Stimulated activated naive B cell treated with anti-CD40 and anti-IgM and Interleukin-4, amounts not matched to agents 10 μg/mL and 1 μg/mL and 100 μg/mL, for 72 hours (primary cell): ENCODE measurements at regions not wholly inside any gene's neighbourhood (a gene's known extent, or its start where the extent isn't known, plus 50 kb on each side); places are given as distances from the start of the nearest gene placed in this dataset.
"Not testable (repeated sequence)": the region's sequence is repeated elsewhere in the genome, so short reads cannot be mapped to it uniquely, and the experiment has no call there.

Experiments
- ATAC-seq, 2 donors: fragments of 150-1000 bp; cut with Tn5 transposase; replicated peaks; 2 replicates each; pipeline ENCODE4 v1.10.0; 2021; ENCODE audit warnings: moderate library complexity in 1 of 2
- DNase-seq: peaks from one replicate; pipeline ENCODE4 v3.0.0; 2021
- H3K27ac Mint-ChIP-seq: one replicate; pipeline ENCODE4 v1.8.0; 2022; ENCODE audit warnings: mild to moderate bottlenecking, mixed read lengths
- H3K27me3 Mint-ChIP-seq, 2 donors: one replicate each; pipeline ENCODE4 v1.8.0; 2022; ENCODE audit warnings: mixed read lengths in 2 of 2
- H3K36me3 Mint-ChIP-seq, 2 donors: one replicate each; pipeline ENCODE4 v1.8.0; 2022; ENCODE audit warnings: mixed read lengths in 2 of 2, mild to moderate bottlenecking in 1 of 2
- H3K4me1 Mint-ChIP-seq, 2 donors: one replicate each; pipeline ENCODE4 v1.8.0; 2022; ENCODE audit warnings: mixed read lengths in 2 of 2, mild to moderate bottlenecking in 1 of 2
- H3K4me3 Mint-ChIP-seq, 2 donors: one replicate each; pipeline ENCODE4 v1.8.0; 2022; ENCODE audit warnings: mild to moderate bottlenecking in 2 of 2, mixed read lengths in 2 of 2, moderate library complexity in 1 of 2
- H3K9me3 Mint-ChIP-seq, 2 donors: one replicate each; pipeline ENCODE4 v1.8.0; 2022; ENCODE audit warnings: mixed read lengths in 2 of 2, mild to moderate bottlenecking in 1 of 2

DNA sequence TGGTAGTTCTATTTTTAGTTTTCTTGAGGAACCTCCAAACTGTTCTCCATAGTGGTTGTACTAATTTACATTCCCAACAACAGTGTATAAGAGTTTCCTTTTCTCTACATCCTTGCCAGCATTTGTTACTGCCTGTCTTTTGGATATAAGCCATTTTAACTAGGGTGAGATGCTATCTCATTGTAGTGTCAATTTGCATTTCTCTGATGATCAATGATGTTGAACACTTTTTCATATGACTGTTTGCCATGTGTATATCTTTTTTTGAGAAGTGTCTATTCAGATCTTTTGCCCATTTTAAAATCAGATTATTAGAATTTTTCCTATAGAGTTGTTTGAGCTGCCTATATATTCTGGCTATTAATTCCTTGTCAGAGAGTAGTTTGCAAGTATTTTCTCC lies 138.9 kb downstream of the MACROH2A1 start:
- not testable (repeated sequence) for H3K4me3 Mint-ChIP-seq, DNase-seq, H3K27ac Mint-ChIP-seq, H3K36me3 Mint-ChIP-seq, H3K4me1 Mint-ChIP-seq, H3K9me3 Mint-ChIP-seq, ATAC-seq
- peaks cover 9 to 27% of the 10 kb centered on the region in 2 donors for H3K27me3 Mint-ChIP-seq

GRCh38 chr5:135255461-135256178 lies 143.4 kb downstream of the MACROH2A1 start:
- no peak overlapping the region for H3K4me3 Mint-ChIP-seq
- H3K36me3 Mint-ChIP-seq: peaks cover 0 to 2% of the 10 kb centered on the region in 2 donors
- peaks cover 3 to 4% of the 10 kb centered on the region in 2 donors for H3K9me3 Mint-ChIP-seq
- no peak overlapping the region for H3K27ac Mint-ChIP-seq
- no peak for DNase-seq
- H3K27me3 Mint-ChIP-seq: peaks cover 11 to 25% of the 10 kb centered on the region in 2 donors
- ATAC-seq: no peak
- H3K4me1 Mint-ChIP-seq: no peaks in the 10 kb centered on the region

DNA sequence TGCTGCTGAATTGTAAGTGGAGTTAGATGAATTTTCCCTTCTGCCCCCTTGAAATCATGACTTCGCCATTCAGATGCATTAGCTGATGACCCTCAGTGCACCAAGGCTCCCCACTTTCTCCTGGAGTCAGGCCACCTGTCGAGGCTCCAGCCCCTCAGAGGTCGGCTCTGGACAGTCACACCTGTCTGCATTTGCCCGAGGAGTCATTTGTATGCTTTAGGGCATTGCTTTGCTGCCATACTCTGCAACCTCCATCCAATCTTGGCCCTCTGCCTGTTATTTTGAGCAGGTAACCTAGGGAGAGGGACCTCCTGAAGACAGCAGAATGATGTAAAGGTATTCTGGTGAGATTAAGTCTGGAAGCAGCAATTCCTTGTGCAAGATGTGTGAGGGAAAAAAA lies 144.8 kb downstream of the MACROH2A1 start:
- Mint-ChIP-seq H3K4me3 (no peak overlapping the region), H3K27me3 (peaks cover 5 to 20% of the 10 kb centered on the region in 2 donors), H3K36me3 (no peaks in the 10 kb centered on the region), H3K27ac (no peak overlapping the region), H3K9me3 (no peaks in the 10 kb centered on the region), H3K4me1 (no peaks in the 10 kb centered on the region)
- DNase-seq: no peak
- ATAC-seq: no peak

DNA sequence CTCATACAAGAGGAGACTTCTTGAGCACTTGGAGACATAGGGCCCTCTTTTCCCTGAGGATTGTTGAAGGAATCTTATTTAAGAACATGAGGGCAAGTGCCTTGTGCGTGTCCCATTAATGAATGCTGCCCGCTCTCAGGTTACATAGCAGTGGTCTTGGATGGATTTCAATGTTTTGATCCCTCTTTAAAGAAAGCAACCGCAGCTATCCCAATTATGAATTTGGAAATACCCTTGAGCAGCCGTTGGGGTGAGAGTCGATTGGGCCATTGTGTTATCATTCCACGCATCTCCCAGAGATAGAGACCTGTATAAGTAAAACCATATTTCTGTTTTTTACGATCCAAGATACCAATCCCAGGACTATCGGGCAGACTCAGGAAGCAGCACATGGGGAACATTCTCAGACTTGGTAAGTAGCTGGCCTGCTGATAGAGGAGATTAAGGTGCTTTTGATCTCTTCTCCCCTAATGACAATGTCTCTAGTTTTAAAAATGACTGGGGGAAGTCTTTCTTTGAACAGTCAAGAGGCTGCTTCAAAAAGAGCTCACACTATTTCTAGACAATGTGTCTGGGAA lies 145.3 kb downstream of the MACROH2A1 start:
- Mint-ChIP-seq H3K4me1 (no peaks in the 10 kb centered on the region), H3K36me3 (no peaks in the 10 kb centered on the region), H3K27ac (no peak overlapping the region), H3K4me3 (no peak overlapping the region), H3K9me3 (no peaks in the 10 kb centered on the region), H3K27me3 (peaks cover 5 to 20% of the 10 kb centered on the region in 2 donors)
- ATAC-seq (no peak), DNase-seq (no peak)

DNA sequence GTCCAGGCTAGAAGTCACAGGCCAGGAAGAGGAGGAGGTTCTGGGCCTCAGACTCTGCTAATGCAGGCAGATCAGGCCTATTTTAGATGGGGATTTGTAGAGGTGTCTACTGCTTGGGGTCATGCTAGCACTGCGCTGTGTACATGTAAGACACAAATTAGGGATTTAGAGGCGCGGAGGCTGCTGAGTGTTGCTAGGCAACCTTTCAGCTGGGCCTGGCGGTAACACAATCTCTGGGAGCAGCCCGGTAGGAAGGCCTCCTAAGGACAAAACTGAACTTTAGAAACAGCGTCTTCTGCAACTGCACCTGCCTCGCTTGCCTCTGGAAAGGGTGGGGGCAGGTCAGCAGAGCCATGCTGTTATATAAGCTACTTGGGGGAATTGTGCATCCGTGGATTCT lies 147.9 kb downstream of the MACROH2A1 start:
- DNase-seq (no peak), ATAC-seq (no peak)
- Mint-ChIP-seq H3K4me1 (no peaks in the 10 kb centered on the region), H3K27me3 (peaks cover 5 to 9% of the 10 kb centered on the region in 2 donors), H3K9me3 (no peaks in the 10 kb centered on the region), H3K4me3 (no peak overlapping the region), H3K27ac (no peak overlapping the region), H3K36me3 (no peaks in the 10 kb centered on the region)

DNA sequence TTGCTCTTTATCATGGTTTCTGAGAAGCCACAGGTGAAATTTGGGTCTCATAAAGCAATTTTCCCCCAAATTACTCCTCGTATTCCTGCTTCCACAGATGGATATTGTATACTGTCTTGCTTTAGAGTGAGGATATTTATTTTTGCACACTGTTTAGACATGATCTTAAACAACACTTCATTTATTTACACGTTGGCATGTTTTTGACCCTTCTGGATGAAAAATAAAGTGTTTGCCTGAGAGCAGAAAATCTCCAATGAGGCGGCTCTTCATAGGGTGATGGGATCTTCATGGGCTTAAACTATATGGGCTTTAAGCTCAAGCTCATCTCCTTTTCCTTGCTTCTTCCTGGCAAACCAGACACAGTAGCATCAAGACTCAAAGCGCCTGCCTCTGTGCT lies 148.4 kb downstream of the MACROH2A1 start:
- no peaks in the 10 kb centered on the region for H3K4me1 Mint-ChIP-seq
- H3K27me3 Mint-ChIP-seq: peaks cover 5 to 8% of the 10 kb centered on the region in 2 donors
- no peaks in the 10 kb centered on the region for H3K36me3 Mint-ChIP-seq
- H3K9me3 Mint-ChIP-seq: no peaks in the 10 kb centered on the region
- DNase-seq: no peak
- no peak for ATAC-seq
- H3K4me3 Mint-ChIP-seq: no peak overlapping the region
- no peak overlapping the region for H3K27ac Mint-ChIP-seq

- H3K4me1 Mint-ChIP-seq: no peaks in the 10 kb centered on the region
- H3K9me3 Mint-ChIP-seq: no peaks in the 10 kb centered on the region
- ATAC-seq (no peak), DNase-seq (no peak)
- peaks cover 0 to 5% of the 10 kb centered on the region in 2 donors for H3K27me3 Mint-ChIP-seq
- peak overlapping the region; percentile 2 for H3K27ac Mint-ChIP-seq
- H3K36me3 Mint-ChIP-seq: no peaks in the 10 kb centered on the region
- no peak overlapping the region for H3K4me3 Mint-ChIP-seq
Measured at GRCh38 chr5:135249658-135250057, 149.4 kb downstream of the MACROH2A1 start.

DNA sequence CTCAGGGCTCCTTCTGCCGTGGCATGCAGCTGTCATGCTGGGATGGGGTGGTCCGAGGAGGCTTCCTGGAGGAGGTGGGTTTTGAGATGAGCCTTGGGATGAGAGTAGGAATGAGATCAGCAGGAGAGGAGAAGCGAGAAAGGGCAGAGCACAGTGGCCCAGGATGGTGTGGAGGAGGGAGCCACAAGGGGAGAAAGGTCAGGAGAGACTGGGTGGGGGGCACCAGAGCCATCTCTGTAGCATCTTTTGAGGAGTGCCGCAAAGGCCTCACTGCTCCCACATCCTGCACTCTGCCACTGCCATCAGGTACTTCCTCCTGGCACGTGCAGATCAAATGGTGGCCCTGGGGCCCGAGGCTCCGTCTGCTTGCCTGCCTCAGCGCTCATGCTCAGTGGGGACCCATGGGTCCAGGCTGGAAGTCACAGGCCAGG lies 150.2 kb downstream of the MACROH2A1 start:
- ATAC-seq (no peak), DNase-seq (no peak)
- no peaks in the 10 kb centered on the region for H3K4me1 Mint-ChIP-seq
- no peak overlapping the region for H3K4me3 Mint-ChIP-seq
- no peaks in the 10 kb centered on the region for H3K36me3 Mint-ChIP-seq
- H3K9me3 Mint-ChIP-seq: no peaks in the 10 kb centered on the region
- H3K27me3 Mint-ChIP-seq: no peaks in the 10 kb centered on the region
- H3K27ac Mint-ChIP-seq: no peak overlapping the region

DNA sequence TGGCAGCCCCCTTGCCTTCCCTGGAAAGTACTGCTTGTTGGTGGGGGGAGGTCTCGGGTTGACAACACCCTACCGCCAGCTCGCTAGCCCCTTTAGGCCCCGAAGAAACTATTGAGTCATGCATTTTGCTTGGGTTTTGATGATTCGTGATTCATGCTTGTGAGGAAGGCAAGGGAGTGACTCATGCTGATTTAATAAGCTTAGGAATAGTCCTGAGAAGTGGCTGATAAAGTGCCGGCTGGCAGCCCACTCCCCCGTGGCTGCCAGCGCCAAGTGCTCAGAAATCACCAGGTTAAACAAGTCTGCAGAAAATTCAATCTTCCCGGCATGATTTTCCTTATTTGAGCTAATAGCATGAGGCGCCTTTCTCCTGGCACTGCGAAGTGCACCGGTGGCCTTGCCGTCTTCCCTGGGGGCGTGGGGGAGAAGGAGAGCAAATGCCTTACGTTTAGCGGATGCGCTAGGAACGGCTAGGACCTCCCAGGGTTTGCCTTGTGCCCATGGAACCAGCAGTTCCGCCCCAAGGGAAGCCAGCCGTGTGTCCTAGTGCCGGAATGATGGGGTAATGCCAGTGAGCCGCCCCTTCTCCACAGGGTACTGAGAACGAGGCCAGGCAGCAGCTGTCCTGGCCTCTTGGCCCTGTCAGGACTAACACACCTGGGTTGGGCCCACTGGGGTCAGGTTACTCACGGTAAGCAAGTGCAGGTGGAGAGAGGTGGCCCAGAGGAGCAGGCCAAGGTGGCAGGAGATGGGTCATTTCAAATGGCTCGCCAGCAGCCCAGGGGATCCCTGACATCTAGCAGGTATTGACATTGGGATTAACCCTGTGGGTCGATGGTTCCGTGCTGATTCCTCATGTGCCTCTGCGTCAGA lies 151.9 kb downstream of the MACROH2A1 start:
- no peaks in the 10 kb centered on the region for H3K36me3 Mint-ChIP-seq
- no peaks in the 10 kb centered on the region for H3K9me3 Mint-ChIP-seq
- no peaks in the 10 kb centered on the region for H3K27me3 Mint-ChIP-seq
- no peak for DNase-seq
- no peak overlapping the region for H3K4me3 Mint-ChIP-seq
- ATAC-seq: no peak
- no peaks in the 10 kb centered on the region for H3K4me1 Mint-ChIP-seq
- H3K27ac Mint-ChIP-seq: no peak overlapping the region

DNA sequence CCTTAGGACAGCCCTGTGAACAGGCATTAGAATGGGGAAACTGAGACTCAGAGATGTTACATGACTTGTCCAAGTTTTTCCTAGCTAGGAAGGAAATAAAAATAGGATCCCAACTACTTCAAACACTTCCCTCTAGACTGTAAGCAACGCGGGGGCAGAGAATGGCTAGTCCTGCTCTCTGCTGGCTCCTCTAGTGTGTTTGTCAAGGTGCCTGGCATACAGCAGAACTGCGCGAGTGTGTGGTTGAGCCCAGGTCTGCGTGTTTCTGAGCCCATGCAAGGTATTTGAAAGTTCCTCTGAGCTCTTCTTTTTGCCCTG lies 152.5 kb downstream of the MACROH2A1 start:
- no peak for DNase-seq
- Mint-ChIP-seq H3K4me1 (no peaks in the 10 kb centered on the region), H3K27ac (no peak overlapping the region), H3K36me3 (no peaks in the 10 kb centered on the region), H3K4me3 (no peak overlapping the region), H3K27me3 (no peaks in the 10 kb centered on the region), H3K9me3 (no peaks in the 10 kb centered on the region)
- no peak for ATAC-seq

DNA sequence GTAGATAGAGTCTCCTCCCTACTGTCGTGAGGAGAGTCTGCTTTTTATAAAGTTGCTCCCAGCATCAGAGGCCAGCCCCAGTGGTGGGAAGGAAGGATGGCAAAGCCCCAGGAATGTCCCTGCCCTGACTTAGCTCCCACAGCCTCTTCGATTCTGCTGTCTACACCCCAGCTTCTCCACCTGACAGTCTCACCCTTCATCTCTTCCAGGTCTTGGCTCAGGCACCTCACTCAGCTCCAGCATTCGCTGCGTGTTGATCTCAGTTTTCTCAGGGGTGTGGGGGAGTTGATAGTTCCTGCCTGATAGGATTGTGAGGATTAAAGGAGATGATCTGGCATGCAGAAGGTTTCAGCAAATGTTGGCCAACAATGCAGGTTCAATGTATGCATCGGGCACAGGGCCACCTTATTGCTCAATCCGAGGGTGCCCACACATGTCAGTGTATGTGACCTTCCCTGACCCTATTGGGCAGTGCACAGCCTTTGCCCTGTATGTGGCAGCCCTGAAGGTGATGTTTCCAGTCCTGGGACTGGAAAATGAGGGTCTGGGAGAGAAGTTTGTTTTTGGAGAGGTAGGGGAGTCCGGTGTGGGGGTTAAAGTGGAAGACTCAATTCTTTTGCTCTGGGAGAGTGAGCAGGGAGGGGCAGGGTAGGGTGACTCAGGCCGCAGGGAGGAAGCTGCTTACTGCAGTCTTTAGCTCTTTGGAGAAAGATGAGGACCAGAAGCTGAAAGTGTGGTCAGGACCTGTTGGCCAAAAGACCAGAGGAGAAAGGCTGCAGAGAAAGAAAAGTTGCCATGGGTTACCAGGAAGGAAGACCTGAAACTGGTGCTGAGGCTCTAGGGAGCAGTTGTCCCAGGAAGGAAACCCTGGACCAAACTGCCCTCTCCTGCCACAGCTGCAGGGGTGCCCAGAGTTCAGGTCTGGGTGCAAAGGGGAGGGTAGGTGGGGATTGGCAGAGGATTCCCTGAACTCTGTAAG lies 153.2 kb downstream of the MACROH2A1 start:
- ATAC-seq (no peak), DNase-seq (no peak)
- H3K27ac Mint-ChIP-seq: no peak overlapping the region
- H3K9me3 Mint-ChIP-seq: no peaks in the 10 kb centered on the region
- no peaks in the 10 kb centered on the region for H3K4me1 Mint-ChIP-seq
- no peaks in the 10 kb centered on the region for H3K27me3 Mint-ChIP-seq
- no peaks in the 10 kb centered on the region for H3K36me3 Mint-ChIP-seq
- no peak overlapping the region for H3K4me3 Mint-ChIP-seq

- DNase-seq (no peak), ATAC-seq (no peak)
- no peak overlapping the region for H3K4me3 Mint-ChIP-seq
- no peaks in the 10 kb centered on the region for H3K4me1 Mint-ChIP-seq
- no peaks in the 10 kb centered on the region for H3K9me3 Mint-ChIP-seq
- H3K27ac Mint-ChIP-seq: no peak overlapping the region
- no peaks in the 10 kb centered on the region for H3K36me3 Mint-ChIP-seq
- H3K27me3 Mint-ChIP-seq: no peaks in the 10 kb centered on the region
Measured at GRCh38 chr5:135244620-135245021, 154.4 kb downstream of the MACROH2A1 start.

GRCh38 chr5:135243556-135244285 lies 155.3 kb downstream of the MACROH2A1 start:
- ATAC-seq (no peak), DNase-seq (no peak)
- Mint-ChIP-seq H3K9me3 (no peaks in the 10 kb centered on the region), H3K4me1 (no peaks in the 10 kb centered on the region), H3K27ac (no peak overlapping the region), H3K4me3 (no peak overlapping the region), H3K27me3 (no peaks in the 10 kb centered on the region), H3K36me3 (no peaks in the 10 kb centered on the region)
